Astrocyte of the spinal cord (primary cell): ENCODE measurements at regions not wholly inside any gene's neighbourhood (a gene's known extent, or its start where the extent isn't known, plus 50 kb on each side); places are given as distances from the start of the nearest gene placed in this dataset.
A peak's percentile ranks its signal among the peaks of the same experiment; 100 is the strongest.

Experiments
- DNase-seq: peaks from one replicate; pipeline ENCODE4 v3.0.0; 2011; ENCODE audit warnings: low read depth, low spot score
- H3K4me3 ChIP-seq: 2 replicates; pipeline ENCODE4 v1.5.1; 2011; ENCODE audit warnings: low read depth, mild to moderate bottlenecking, low read length, moderate library complexity
- in situ Hi-C: cut with HindIII; loops from 2 replicates; pipeline ENCODE4 v1.10.0; 2017; ENCODE audit warnings: low sequenced_read_pairs
- TF ChIP-seq, protein P1 (sequence below): IDR thresholded peaks from 2 replicates; pipeline ENCODE4 v1.5.1; 2012; ENCODE audit warnings: low read depth, mild to moderate bottlenecking, low read length, inconsistent platforms

- TF ChIP-seq, protein P1, sequence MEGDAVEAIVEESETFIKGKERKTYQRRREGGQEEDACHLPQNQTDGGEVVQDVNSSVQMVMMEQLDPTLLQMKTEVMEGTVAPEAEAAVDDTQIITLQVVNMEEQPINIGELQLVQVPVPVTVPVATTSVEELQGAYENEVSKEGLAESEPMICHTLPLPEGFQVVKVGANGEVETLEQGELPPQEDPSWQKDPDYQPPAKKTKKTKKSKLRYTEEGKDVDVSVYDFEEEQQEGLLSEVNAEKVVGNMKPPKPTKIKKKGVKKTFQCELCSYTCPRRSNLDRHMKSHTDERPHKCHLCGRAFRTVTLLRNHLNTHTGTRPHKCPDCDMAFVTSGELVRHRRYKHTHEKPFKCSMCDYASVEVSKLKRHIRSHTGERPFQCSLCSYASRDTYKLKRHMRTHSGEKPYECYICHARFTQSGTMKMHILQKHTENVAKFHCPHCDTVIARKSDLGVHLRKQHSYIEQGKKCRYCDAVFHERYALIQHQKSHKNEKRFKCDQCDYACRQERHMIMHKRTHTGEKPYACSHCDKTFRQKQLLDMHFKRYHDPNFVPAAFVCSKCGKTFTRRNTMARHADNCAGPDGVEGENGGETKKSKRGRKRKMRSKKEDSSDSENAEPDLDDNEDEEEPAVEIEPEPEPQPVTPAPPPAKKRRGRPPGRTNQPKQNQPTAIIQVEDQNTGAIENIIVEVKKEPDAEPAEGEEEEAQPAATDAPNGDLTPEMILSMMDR: no peak
Measured at GRCh38 chr15:60195611-60196010, 191.5 kb downstream of the FOXB1 start.

GRCh38 chr15:60204131-60204885, 193.5 kb downstream of the ANXA2 start:
- no peak overlapping the region for H3K4me3 ChIP-seq
- TF ChIP-seq, protein P1: no peak
- no peak for DNase-seq
- in situ Hi-C loops: no loop called here

More at GRCh38 chr15:60195611-60196010, 191.5 kb downstream of the FOXB1 start:
- in situ Hi-C loops: no loop called here
- H3K4me3 ChIP-seq: no peak overlapping the region
- no peak for DNase-seq

DNA sequence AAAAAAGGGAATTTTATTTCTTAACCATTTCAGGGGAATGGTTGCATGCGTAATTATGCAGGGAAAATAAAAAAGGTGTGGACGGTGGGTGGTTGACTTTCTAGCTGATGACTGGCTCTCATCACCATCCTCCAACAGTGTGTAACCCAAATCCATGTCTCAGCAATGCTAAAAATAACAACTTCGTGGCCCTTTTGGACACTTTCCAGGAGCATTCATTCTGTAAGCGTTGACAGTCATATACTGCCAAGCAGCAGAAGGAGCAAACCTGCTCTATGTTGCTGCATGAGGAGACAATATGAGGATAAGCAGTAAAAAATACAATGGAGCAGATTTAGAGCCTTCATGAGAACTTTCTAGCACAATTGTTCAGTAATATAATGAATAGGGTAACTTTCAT, 189.1 kb downstream of the ANXA2 start:
- no peak for DNase-seq
- in situ Hi-C loops: no loop called here
- no peak overlapping the region for H3K4me3 ChIP-seq
- TF ChIP-seq, protein P1: no peak

- no peak overlapping the region for H3K4me3 ChIP-seq
- in situ Hi-C loops: no loop called here
- TF ChIP-seq, protein P1: peak; percentile 6
- peak; percentile 44 for DNase-seq
Measured at GRCh38 chr15:60212536-60212935, 185.2 kb downstream of the ANXA2 start.

GRCh38 chr15:60213377-60214000, 184.3 kb downstream of the ANXA2 start:
- H3K4me3 ChIP-seq: no peak overlapping the region
- TF ChIP-seq, protein P1: no peak
- no peak for DNase-seq
- in situ Hi-C loops: no loop called here

DNA sequence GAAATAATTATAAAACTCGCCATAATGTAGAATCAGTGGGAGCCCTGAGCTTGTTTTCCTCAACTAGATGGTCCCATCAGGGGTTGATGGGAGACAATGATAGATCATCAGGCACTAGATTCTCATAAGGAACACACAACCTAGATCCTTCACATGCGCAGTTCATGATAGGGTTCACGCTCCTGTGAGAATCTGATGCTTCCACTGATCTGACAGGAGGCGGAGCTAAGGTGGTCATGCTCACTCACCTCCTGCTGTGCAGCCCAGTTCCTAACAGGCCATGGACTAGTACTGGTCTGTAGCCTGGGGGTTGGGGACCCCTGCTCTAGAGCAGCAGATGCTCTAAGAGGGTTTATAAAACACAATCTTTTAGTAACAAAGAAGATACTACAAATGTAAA, 183.6 kb downstream of the ANXA2 start:
- TF ChIP-seq, protein P1: no peak
- DNase-seq: no peak
- in situ Hi-C loops: no loop called here
- no peak overlapping the region for H3K4me3 ChIP-seq
